HepG2 (cell line): ENCODE measurements at regions not wholly inside any gene's neighbourhood (a gene's known extent, or its start where the extent isn't known, plus 50 kb on each side); places are given as distances from the start of the nearest gene placed in this dataset.

Experiments used
- ATAC-seq: fragments of 200-7000 bp; cut with Tn5 transposase; 3 replicates; pipeline ENCODE4 v1.9.1; 2020; ENCODE audit warnings: mild to moderate bottlenecking, moderate library complexity
- BruUV-seq: library from RNA; stranded (reverse); fragments of 400-500 nt; replicated peaks from 2 replicates; lab custom pipeline; 2021; lab: Mats Ljungman, UMichigan
- CTCF ChIA-PET: fragments of 300-600 bp; formaldehyde crosslinking; extraction: SDS; loops from one replicate; lab custom pipeline; 2021; ENCODE audit warnings: low total read pairs, inconsistent platforms, low intra/inter-chr PET ratio; lab: Yijun Ruan, JAX
- POLR2A ChIA-PET: fragments of 350-600 bp; sonication (Branson Sonifier 250); formaldehyde crosslinking; loops from one replicate; lab custom pipeline; 2020; ENCODE audit warnings: antibody characterized with exemption, inconsistent platforms; lab: Yijun Ruan, JAX
- DNase-seq: peaks from one replicate; pipeline ENCODE4 v3.0.0-alpha.2; 2015; ENCODE audit warnings: low spot score
- FAIRE-seq: peaks from 3 replicates; lab custom pipeline; 2011; peaks lifted over from hg19 to GRCh38; lab: Jason Lieb, UNC
- H2AFZ ChIP-seq: one replicate; pipeline ENCODE4 v1.6.1; 2011; ENCODE audit warnings: low read length, inconsistent platforms
- H3K27ac ChIP-seq: fragments of 300-600 bp; 3 replicates; pipeline ENCODE4 v1.8.0; 2011; ENCODE audit warnings: mixed run types, mild to moderate bottlenecking, mixed read lengths, low read length, inconsistent platforms; ENCODE audit not compliant: insufficient read depth; ENCODE audit errors: extremely low read length
- H3K27me3 ChIP-seq, 2 experiments: fragments of 200-600 bp in 1 of 2; 2 replicates in 1 of 2; 3 replicates in 1 of 2; pipeline versions ENCODE4 v1.6.0 to v1.8.0; 2011; ENCODE audit warnings: low read length in 2 of 2, mild to moderate bottlenecking in 2 of 2, moderate library complexity in 2 of 2, inconsistent platforms in 1 of 2; ENCODE audit not compliant: insufficient read depth in 2 of 2, control insufficient read depth in 1 of 2
- H3K36me3 ChIP-seq, 2 experiments: fragments of 200-600 bp in 1 of 2; replicated peaks in 1 of 2; 2 replicates in 1 of 2; 3 replicates in 1 of 2; pipeline versions ENCODE4 v1.5.1 to v1.8.0; 2011; ENCODE audit warnings: low read length in 2 of 2, inconsistent platforms in 1 of 2; ENCODE audit not compliant: insufficient read depth in 2 of 2, control insufficient read depth in 1 of 2
- H3K4me1 ChIP-seq: 2 replicates; pipeline ENCODE4 v1.5.1; 2012; ENCODE audit warnings: low read length, inconsistent platforms; ENCODE audit not compliant: insufficient read depth
- H3K4me2 ChIP-seq: 2 replicates; pipeline ENCODE4 v1.6.0; 2011; ENCODE audit warnings: low read depth, low read length, inconsistent platforms
- H3K4me3 ChIP-seq, 3 experiments: fragments of 200-600 bp in 1 of 3; sonication (generic), shearing (Covaris generic) in 1 of 3; replicated peaks in 1 of 3; 2 replicates each; pipeline ENCODE4 v1.5.1; 2011 to 2016; ENCODE audit warnings: low read length in 3 of 3, inconsistent platforms in 2 of 3, low read depth in 2 of 3, mild to moderate bottlenecking in 2 of 3, control low read depth in 1 of 3, mixed read lengths in 1 of 3; ENCODE audit not compliant: insufficient read depth in 1 of 3
- H3K79me2 ChIP-seq: one replicate; pipeline ENCODE4 v1.6.1; 2011; ENCODE audit warnings: low read length, inconsistent platforms; ENCODE audit not compliant: insufficient read depth
- H3K9ac ChIP-seq: 2 replicates; pipeline ENCODE4 v1.6.0; 2011; ENCODE audit warnings: mild to moderate bottlenecking, low read depth, low read length, inconsistent platforms; ENCODE audit not compliant: insufficient read depth
- H3K9me3 ChIP-seq: 2 replicates; pipeline ENCODE4 v1.5.1; 2012; ENCODE audit warnings: mild to moderate bottlenecking, low read length
- H4K20me1 ChIP-seq: 2 replicates; pipeline ENCODE4 v1.6.0; 2011; ENCODE audit warnings: inconsistent platforms, mild to moderate bottlenecking, low read length, moderate library complexity; ENCODE audit not compliant: insufficient read depth
- FOSL1 ChIP-seq: sonication (generic); formaldehyde crosslinking; IDR thresholded peaks from 2 replicates; pipeline ENCODE4 v1.9.0; 2021; ENCODE audit warnings: missing genetic modification reagents, borderline replicate concordance
- FOSL2 ChIP-seq: sonication (generic); formaldehyde crosslinking; IDR thresholded peaks from 2 replicates; pipeline ENCODE4 v1.4.0; 2020; ENCODE audit warnings: missing genetic modification reagents
- KDM3A ChIP-seq: IDR thresholded peaks from 2 replicates; pipeline ENCODE4 v1.6.1; 2018; ENCODE audit warnings: low read depth, missing compliant biosample characterization
- KLF13 ChIP-seq: sonication (generic); formaldehyde crosslinking; IDR thresholded peaks from 2 replicates; pipeline ENCODE4 v1.4.0; 2020; ENCODE audit warnings: mild to moderate bottlenecking, missing genetic modification reagents
- MZF1 ChIP-seq: sonication (generic); formaldehyde crosslinking; IDR thresholded peaks from 2 replicates; pipeline ENCODE4 v1.8.1; 2023; ENCODE audit warnings: mild to moderate bottlenecking, missing genetic modification reagents, borderline replicate concordance
- NFYC ChIP-seq: IDR thresholded peaks from 2 replicates; pipeline ENCODE4 v1.6.1; 2016; ENCODE audit warnings: missing genetic modification reagents, missing compliant biosample characterization
- NR3C1 ChIP-seq: sonication (generic); formaldehyde crosslinking; IDR thresholded peaks from 2 replicates; pipeline ENCODE4 v1.4.0; 2020; ENCODE audit warnings: missing genetic modification reagents
- RFXAP ChIP-seq: sonication (generic); formaldehyde crosslinking; IDR thresholded peaks from 2 replicates; pipeline ENCODE4 v1.4.0; 2020; ENCODE audit warnings: missing genetic modification reagents, borderline replicate concordance
- SMC3 ChIP-seq: IDR thresholded peaks from 2 replicates; pipeline ENCODE4 v1.6.1; 2011; ENCODE audit warnings: low read length, improper control_type of control experiment
- TBX3 ChIP-seq: fragments of 450-650 bp; IDR thresholded peaks from 2 replicates; pipeline ENCODE4 v1.6.1; 2017; ENCODE audit warnings: antibody characterized with exemption, mild to moderate bottlenecking, inconsistent platforms, borderline replicate concordance
- ZNF34 ChIP-seq: sonication (generic); formaldehyde crosslinking; IDR thresholded peaks from 2 replicates; pipeline ENCODE4 v1.4.0; 2020; ENCODE audit warnings: mild to moderate bottlenecking, missing genetic modification reagents, borderline replicate concordance
- ZNF510 ChIP-seq: sonication (generic); formaldehyde crosslinking; IDR thresholded peaks from 2 replicates; pipeline ENCODE4 v1.4.0; 2020; ENCODE audit warnings: low read depth, mild to moderate bottlenecking, missing genetic modification reagents
- ZNF577 ChIP-seq: sonication (generic); formaldehyde crosslinking; IDR thresholded peaks from 2 replicates; pipeline ENCODE4 v1.4.0; 2020; ENCODE audit warnings: mild to moderate bottlenecking, low read depth, missing genetic modification reagents, borderline replicate concordance
- ZNF598 ChIP-seq: sonication (generic); formaldehyde crosslinking; IDR thresholded peaks from 2 replicates; pipeline ENCODE4 v1.5.1; 2020; ENCODE audit warnings: mild to moderate bottlenecking, missing genetic modification reagents, borderline replicate concordance
- ZSCAN25 ChIP-seq: sonication (generic); formaldehyde crosslinking; IDR thresholded peaks from 2 replicates; pipeline ENCODE4 v1.8.0; 2022; ENCODE audit warnings: mild to moderate bottlenecking, missing genetic modification reagents
- WGBS: methylation state at CpG from one replicate; pipeline ENCODE4 v1.1.6; 2017; ENCODE audit warnings: low lambda C conversion rate; 5-methylcytosine and 5-hydroxymethylcytosine counted together
- in situ Hi-C: cut with HindIII; loops from 2 replicates; pipeline ENCODE4 v1.10.0; 2017; ENCODE audit warnings: low pct_unique_long_range_greater_than_20kb; ENCODE audit not compliant: extremely low pct_ligation_motif_present
- intact Hi-C: fragments of 100-400 bp; cut with micrococcal nuclease; formaldehyde crosslinking; loops from one replicate; pipeline ENCODE4 v1.10.0; 2022; ENCODE audit not compliant: unreplicated experiment
- TF ChIP-seq, protein P1 (sequence below): sonication (generic); formaldehyde crosslinking; IDR thresholded peaks from 2 replicates; pipeline ENCODE4 v1.8.0; 2022; ENCODE audit warnings: mild to moderate bottlenecking, missing genetic modification reagents, moderate library complexity
- TF ChIP-seq, protein P2 (sequence below): sonication (generic); formaldehyde crosslinking; IDR thresholded peaks from 2 replicates; pipeline ENCODE4 v1.5.0; 2020; ENCODE audit warnings: mild to moderate bottlenecking, missing genetic modification reagents
- TF ChIP-seq, protein P3 (sequence below): sonication (generic); formaldehyde crosslinking; IDR thresholded peaks from 2 replicates; pipeline ENCODE4 v1.4.0; 2020; ENCODE audit warnings: mild to moderate bottlenecking, missing genetic modification reagents

DNA sequence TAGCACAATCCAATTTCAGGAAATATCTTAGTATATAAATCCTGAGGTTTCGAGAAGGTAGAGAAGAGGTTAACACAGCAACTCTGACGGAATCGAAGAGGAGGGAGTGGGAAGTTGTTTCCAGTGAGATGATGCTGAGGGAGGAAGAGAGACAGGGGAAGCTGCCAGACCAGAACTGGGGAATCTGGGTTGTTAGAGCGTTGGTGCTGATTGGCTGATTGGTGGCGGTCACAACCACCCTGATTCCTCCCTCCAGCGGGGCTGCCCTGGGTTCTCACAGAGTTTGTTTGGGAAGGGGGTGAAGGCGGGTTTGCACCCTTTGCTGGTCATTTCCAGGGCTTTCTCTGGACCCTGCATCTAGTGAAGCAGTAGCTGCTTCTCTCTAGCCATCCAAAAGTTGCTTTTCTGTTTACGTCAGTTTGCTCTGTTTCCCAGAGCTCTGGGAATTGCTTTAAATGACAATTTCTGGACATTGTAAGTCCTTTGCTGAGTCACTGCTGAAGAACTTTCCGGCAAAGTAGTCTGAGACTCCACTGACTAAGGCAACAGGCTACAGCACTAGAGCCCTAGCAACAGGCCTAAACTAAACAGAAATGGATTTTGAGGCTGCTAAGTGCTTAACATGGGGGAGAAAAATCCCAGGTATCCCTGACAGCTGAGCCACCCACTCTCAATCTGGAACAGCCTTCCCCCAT, 90.1 kb downstream of the TENT5C start:
- H3K4me3 ChIP-seq = no peak overlapping the region
- no peaks in the 10 kb centered on the region for H4K20me1 ChIP-seq
- WGBS = 29% methylated on average over 7 of the region's 9 CpGs
- no peak overlapping the region for H3K4me2 ChIP-seq
- BruUV-seq = no TSS peak
- H3K79me2 ChIP-seq = no peaks in the 10 kb centered on the region
- intact Hi-C loops (loop anchor here (10.0 kb wide), 1 partner anchor 61 kb away; no protein-coding TSS in a partner anchor), in situ Hi-C loops (no loop called here)
- no peaks in the 10 kb centered on the region for H3K9me3 ChIP-seq
- no peaks in the 10 kb centered on the region for H3K4me1 ChIP-seq
- DNase-seq (no peak), FAIRE-seq (no peak), ATAC-seq (no peak)
- CTCF ChIA-PET = no interaction called here
- H3K27me3 ChIP-seq = peaks cover 0 to 2% of the 10 kb centered on the region in 2 experiments; a peak in 1 of 5 replicates
- no peak overlapping the region for H3K27ac ChIP-seq
- no peak overlapping the region for H2AFZ ChIP-seq
- TF ChIP-seq ZSCAN25 = no peak
- TF ChIP-seq ZNF598 = no peak
- no peak for TF ChIP-seq MZF1 (CRISPR knock-in tag)
- TF ChIP-seq FOSL2 (CRISPR knock-in tag) = no peak
- no peak for TF ChIP-seq RFXAP (CRISPR knock-in tag)
- TF ChIP-seq, protein P1, sequence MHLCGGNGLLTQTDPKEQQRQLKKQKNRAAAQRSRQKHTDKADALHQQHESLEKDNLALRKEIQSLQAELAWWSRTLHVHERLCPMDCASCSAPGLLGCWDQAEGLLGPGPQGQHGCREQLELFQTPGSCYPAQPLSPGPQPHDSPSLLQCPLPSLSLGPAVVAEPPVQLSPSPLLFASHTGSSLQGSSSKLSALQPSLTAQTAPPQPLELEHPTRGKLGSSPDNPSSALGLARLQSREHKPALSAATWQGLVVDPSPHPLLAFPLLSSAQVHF (CRISPR knock-in tag) = no peak
- TF ChIP-seq SMC3 = no peak
- TF ChIP-seq FOSL1 (CRISPR knock-in tag) = no peak
- no peak for TF ChIP-seq NFYC
- TF ChIP-seq, protein P2, sequence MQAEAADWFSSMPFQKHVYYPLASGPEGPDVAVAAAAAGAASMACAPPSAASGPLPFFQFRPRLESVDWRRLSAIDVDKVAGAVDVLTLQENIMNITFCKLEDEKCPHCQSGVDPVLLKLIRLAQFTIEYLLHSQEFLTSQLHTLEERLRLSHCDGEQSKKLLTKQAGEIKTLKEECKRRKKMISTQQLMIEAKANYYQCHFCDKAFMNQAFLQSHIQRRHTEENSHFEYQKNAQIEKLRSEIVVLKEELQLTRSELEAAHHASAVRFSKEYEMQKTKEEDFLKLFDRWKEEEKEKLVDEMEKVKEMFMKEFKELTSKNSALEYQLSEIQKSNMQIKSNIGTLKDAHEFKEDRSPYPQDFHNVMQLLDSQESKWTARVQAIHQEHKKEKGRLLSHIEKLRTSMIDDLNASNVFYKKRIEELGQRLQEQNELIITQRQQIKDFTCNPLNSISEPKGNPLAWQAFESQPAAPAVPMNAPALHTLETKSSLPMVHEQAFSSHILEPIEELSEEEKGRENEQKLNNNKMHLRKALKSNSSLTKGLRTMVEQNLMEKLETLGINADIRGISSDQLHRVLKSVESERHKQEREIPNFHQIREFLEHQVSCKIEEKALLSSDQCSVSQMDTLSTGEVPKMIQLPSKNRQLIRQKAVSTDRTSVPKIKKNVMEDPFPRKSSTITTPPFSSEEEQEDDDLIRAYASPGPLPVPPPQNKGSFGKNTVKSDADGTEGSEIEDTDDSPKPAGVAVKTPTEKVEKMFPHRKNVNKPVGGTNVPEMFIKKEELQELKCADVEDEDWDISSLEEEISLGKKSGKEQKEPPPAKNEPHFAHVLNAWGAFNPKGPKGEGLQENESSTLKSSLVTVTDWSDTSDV (CRISPR knock-in tag) = no peak
- TF ChIP-seq, protein P3, sequence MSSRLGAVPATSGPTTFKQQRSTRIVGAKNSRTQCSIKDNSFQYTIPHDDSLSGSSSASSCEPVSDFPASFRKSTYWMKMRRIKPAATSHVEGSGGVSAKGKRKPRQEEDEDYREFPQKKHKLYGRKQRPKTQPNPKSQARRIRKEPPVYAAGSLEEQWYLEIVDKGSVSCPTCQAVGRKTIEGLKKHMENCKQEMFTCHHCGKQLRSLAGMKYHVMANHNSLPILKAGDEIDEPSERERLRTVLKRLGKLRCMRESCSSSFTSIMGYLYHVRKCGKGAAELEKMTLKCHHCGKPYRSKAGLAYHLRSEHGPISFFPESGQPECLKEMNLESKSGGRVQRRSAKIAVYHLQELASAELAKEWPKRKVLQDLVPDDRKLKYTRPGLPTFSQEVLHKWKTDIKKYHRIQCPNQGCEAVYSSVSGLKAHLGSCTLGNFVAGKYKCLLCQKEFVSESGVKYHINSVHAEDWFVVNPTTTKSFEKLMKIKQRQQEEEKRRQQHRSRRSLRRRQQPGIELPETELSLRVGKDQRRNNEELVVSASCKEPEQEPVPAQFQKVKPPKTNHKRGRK (CRISPR knock-in tag) = no peak
- no peak for TF ChIP-seq ZNF510 (CRISPR knock-in tag)
- no peak for TF ChIP-seq TBX3
- no peak for TF ChIP-seq NR3C1 (CRISPR knock-in tag)
- TF ChIP-seq ZNF34 = no peak
- TF ChIP-seq KLF13 (CRISPR knock-in tag) = no peak
- no peak for TF ChIP-seq ZNF577
- TF ChIP-seq KDM3A = no peak
- POLR2A ChIA-PET = no interaction called here
- no peak overlapping the region for H3K9ac ChIP-seq
- H3K36me3 ChIP-seq = no peaks in the 10 kb centered on the region
